HG02970 (cell line): ENCODE measurements at regions not wholly inside any gene's neighbourhood (a gene's known extent, or its start where the extent isn't known, plus 50 kb on each side); places are given as distances from the start of the nearest gene placed in this dataset.

ENCODE experiments used
- ATAC-seq: cut with Tn5 transposase; IDR thresholded peaks from one replicate; pipeline ENCODE4 v1.9.1; 2021; ENCODE audit warnings: mild to moderate bottlenecking, moderate library complexity, moderate number of reproducible peaks; ENCODE audit not compliant: unreplicated experiment, low FRiP score

- ATAC-seq, result no peak
Measured at GRCh38 chr18:55840601-55841170, 252.7 kb upstream of the TCF4 start.

GRCh38 chr18:55839343-55839742 lies 251.4 kb upstream of the TCF4 start:
- ATAC-seq, result no peak

GRCh38 chr18:55838841-55839240 lies 250.8 kb upstream of the TCF4 start:
- ATAC-seq, result no peak

GRCh38 chr18:55838319-55838718 lies 250.3 kb upstream of the TCF4 start:
- no peak for ATAC-seq

- no peak for ATAC-seq
Measured at GRCh38 chr18:55833543-55833942, 245.6 kb upstream of the TCF4 start.

GRCh38 chr18:55830544-55830943 lies 242.6 kb upstream of the TCF4 start:
- ATAC-seq, result no peak

- no peak for ATAC-seq
Measured at GRCh38 chr18:55821219-55821618, 233.2 kb upstream of the TCF4 start.

GRCh38 chr18:55819448-55819847 lies 231.5 kb upstream of the TCF4 start:
- ATAC-seq, result no peak

- no peak for ATAC-seq
Measured at GRCh38 chr18:55818284-55818683, 230.3 kb upstream of the TCF4 start.

GRCh38 chr18:55811925-55812324 lies 223.9 kb upstream of the TCF4 start:
- no peak for ATAC-seq

GRCh38 chr18:55805666-55806065 lies 217.7 kb upstream of the TCF4 start:
- no peak for ATAC-seq

GRCh38 chr18:55795101-55795669 lies 207.2 kb upstream of the TCF4 start:
- no peak for ATAC-seq

- no peak for ATAC-seq
Measured at GRCh38 chr18:55794288-55795052, 206.5 kb upstream of the TCF4 start.

GRCh38 chr18:55790296-55790695 lies 202.3 kb upstream of the TCF4 start:
- ATAC-seq, result no peak

GRCh38 chr18:55787536-55788073 lies 199.6 kb upstream of the TCF4 start:
- no peak for ATAC-seq

GRCh38 chr18:55786651-55787272 lies 198.8 kb upstream of the TCF4 start:
- no peak for ATAC-seq

- no peak for ATAC-seq
Measured at GRCh38 chr18:55783921-55784320, 195.9 kb upstream of the TCF4 start.

- no peak for ATAC-seq
Measured at GRCh38 chr18:55781481-55781957, 193.5 kb upstream of the TCF4 start.

GRCh38 chr18:55780586-55781071 lies 192.6 kb upstream of the TCF4 start:
- no peak for ATAC-seq

GRCh38 chr18:55779691-55780585 lies 191.9 kb upstream of the TCF4 start:
- ATAC-seq, result no peak
